ENCODE measurements at regions not wholly inside any gene's neighbourhood (a gene's known extent, or its start where the extent isn't known, plus 50 kb on each side); places are given as distances from the start of the nearest gene placed in this dataset.

- Histone ChIP-seq H3K4me1 (ENCODE audit: insufficient read depth, low read length, poor library complexity, severe bottlenecking) (no peaks in the 10 kb centered on the region), H3K9me3 (ENCODE audit: low read length) (peaks cover 4% of the 10 kb centered on the region; the same call in 1 of the 2 replicates), H3K27ac (ENCODE audit: low read depth, low read length, poor library complexity, severe bottlenecking) (no peak overlapping the region), H4K20me1 (ENCODE audit: insufficient read depth, low read length) (no peaks in the 10 kb centered on the region), H3K79me2 (ENCODE audit: insufficient read depth, low read depth, low read length) (no peaks in the 10 kb centered on the region), H3K4me3 (ENCODE audit: low read depth, low read length, poor library complexity, severe bottlenecking) (no peak overlapping the region), H3K4me2 (ENCODE audit: low read length) (no peak overlapping the region), H2AFZ (ENCODE audit: low read length) (no peak overlapping the region), H3K36me3 (ENCODE audit: insufficient read depth, low read length) (no peaks in the 10 kb centered on the region), H3K9me2 (ENCODE audit: insufficient read depth, low read length) (no peaks in the 10 kb centered on the region)
- intact Hi-C loops (cut with micrococcal nuclease; ENCODE audit: unreplicated experiment) = no loop called here
- TF ChIP-seq, protein P1, sequence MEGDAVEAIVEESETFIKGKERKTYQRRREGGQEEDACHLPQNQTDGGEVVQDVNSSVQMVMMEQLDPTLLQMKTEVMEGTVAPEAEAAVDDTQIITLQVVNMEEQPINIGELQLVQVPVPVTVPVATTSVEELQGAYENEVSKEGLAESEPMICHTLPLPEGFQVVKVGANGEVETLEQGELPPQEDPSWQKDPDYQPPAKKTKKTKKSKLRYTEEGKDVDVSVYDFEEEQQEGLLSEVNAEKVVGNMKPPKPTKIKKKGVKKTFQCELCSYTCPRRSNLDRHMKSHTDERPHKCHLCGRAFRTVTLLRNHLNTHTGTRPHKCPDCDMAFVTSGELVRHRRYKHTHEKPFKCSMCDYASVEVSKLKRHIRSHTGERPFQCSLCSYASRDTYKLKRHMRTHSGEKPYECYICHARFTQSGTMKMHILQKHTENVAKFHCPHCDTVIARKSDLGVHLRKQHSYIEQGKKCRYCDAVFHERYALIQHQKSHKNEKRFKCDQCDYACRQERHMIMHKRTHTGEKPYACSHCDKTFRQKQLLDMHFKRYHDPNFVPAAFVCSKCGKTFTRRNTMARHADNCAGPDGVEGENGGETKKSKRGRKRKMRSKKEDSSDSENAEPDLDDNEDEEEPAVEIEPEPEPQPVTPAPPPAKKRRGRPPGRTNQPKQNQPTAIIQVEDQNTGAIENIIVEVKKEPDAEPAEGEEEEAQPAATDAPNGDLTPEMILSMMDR (conservative IDR thresholded peaks at IDR 0.05; ENCODE audit: low read length) = no peak
- no peak for TF ChIP-seq EZH2phosphoT487 (IDR thresholded peaks at IDR 0.05; ENCODE audit: borderline replicate concordance, low read depth, low read length)
- BruUV-seq (replicated peaks) = no TSS peak
- no peak for DNase-seq (ENCODE audit: low spot score)
- ChIA-PET CTCF (ENCODE audit: unreplicated experiment) (interaction anchor here (0.6 kb wide), 1 partner anchor 608 kb away, joined by 3 read pairs; no protein-coding TSS in a partner anchor), POLR2A (interaction anchor here (0.6 to 0.7 kb wide), 2 partner anchors 20 to 163 kb away, joined by 3 to 6 read pairs; no protein-coding TSS in a partner anchor)
Measured at GRCh38 chr1:19535214-19535613, 49.9 kb upstream of the CAPZB start.

Measured in OCI-LY7 (cell line).